ENCODE measurements at regions not wholly inside any gene's neighbourhood (a gene's known extent, or its start where the extent isn't known, plus 50 kb on each side); places are given as distances from the start of the nearest gene placed in this dataset.
A peak's percentile ranks its signal among the peaks of the same experiment; 100 is the strongest.
"Not testable (repeated sequence)": the region's sequence is repeated elsewhere in the genome, so short reads cannot be mapped to it uniquely, and the experiment has no call there.

DNA sequence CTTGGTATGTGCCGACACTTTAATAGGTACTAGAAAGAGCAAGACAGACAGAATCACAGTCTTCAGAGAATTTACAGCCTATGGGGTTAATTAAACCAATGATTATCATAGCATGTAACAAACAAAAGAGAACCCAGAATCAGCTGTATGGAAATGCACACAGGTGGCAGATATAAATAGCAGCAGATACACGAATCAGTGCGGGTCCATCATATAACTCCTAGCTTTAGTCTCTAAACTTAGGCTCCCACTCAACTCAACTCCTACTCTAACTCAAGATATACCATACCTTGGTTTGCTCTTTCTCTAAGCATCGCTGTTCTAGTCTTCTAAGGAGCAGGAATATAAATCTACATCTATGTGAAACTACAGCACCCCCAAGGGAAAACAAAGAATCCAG, 132.0 kb upstream of the NBPF26 start:
- ATAC-seq (ENCODE audit: low read depth); H4K91ac ChIP-seq (ENCODE audit: insufficient read depth, low read depth, low read length); H3K9me3 ChIP-seq (ENCODE audit: control insufficient read depth, insufficient read depth, low read length); H3K9ac ChIP-seq (ENCODE audit: low read depth, low read length); POLR2A ChIA-PET (ENCODE audit: unreplicated experiment); H4K8ac ChIP-seq (ENCODE audit: low read depth in 2 of 2, low read length in 2 of 2); H2BK20ac ChIP-seq (ENCODE audit: low read depth, low read length); BruUV-seq (replicated peaks); H4K5ac ChIP-seq (ENCODE audit: low read depth, low read length); H3K79me1 ChIP-seq (ENCODE audit: low read depth in 1 of 2, low read length in 2 of 2); H2BK5ac ChIP-seq (ENCODE audit: low read depth, low read length, poor library complexity, severe bottlenecking); H3K4me1 ChIP-seq (ENCODE audit: control insufficient read depth, insufficient read depth, low read length); H3K56ac ChIP-seq (ENCODE audit: extremely low read depth, insufficient read depth, low read length); H3K4me2 ChIP-seq (ENCODE audit: low read depth, low read length); H3K18ac ChIP-seq (ENCODE audit: low read depth, low read length); in situ Hi-C loops (cut with MboI; ENCODE audit: low sequenced_read_pairs); H3K4me3 ChIP-seq (ENCODE audit: insufficient read depth, low read depth, low read length); CTCF ChIA-PET; H4K20me1 ChIP-seq (ENCODE audit: insufficient read depth, low read length); H3K23ac ChIP-seq (ENCODE audit: low read depth, low read length); H3K36me3 ChIP-seq (ENCODE audit: control insufficient read depth, insufficient read depth, low read length); H3K27me3 ChIP-seq (ENCODE audit: control insufficient read depth, insufficient read depth, low read length); H2AK9ac ChIP-seq (replicated peaks; ENCODE audit: low read depth, low read length, poor library complexity); H3K4ac ChIP-seq (ENCODE audit: low read depth, low read length); H3K14ac ChIP-seq (replicated peaks; ENCODE audit: low read depth, low read length); H3K27ac ChIP-seq (ENCODE audit: insufficient read depth, low read length); H3K9me1 ChIP-seq (ENCODE audit: insufficient read depth, low read length); dilution Hi-C loops (cut with HindIII; ENCODE audit: low sequenced_read_pairs, unreplicated experiment); H2AK5ac ChIP-seq (ENCODE audit: low read depth, low read length); intact Hi-C loops (cut with micrococcal nuclease); H2BK120ac ChIP-seq (ENCODE audit: low read depth, low read length); DNase-seq; H2BK15ac ChIP-seq (ENCODE audit: low read depth, low read length); H2AFZ ChIP-seq (replicated peaks; ENCODE audit: low read length, poor library complexity): not testable (repeated sequence)
- WGBS, 2 experiments (ENCODE audit: extremely low coverage in 2 of 2, insufficient read length in 1 of 2), result no CpG with 5 or more reads among the region's 4 CpGs

DNA sequence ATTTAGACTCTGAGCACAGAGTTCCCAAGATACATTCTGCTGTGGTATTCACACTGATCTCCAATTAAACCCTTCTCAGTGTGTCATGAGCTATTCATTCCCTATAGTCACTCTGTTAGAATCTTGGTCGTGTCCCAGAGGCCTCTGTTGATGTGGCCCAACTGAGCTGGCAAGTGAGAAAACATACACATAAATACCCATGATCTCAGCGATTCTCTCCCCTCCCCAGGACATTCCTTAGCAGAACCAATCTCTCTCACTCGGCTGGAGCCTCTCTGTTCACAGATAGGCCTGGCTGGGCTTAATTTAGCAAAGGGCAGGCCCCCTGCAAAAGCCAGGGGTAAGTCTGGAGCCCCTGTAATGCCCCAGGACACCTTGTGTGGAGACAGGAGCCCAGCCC, 130.8 kb upstream of the NBPF26 start:
- H3K9me1 ChIP-seq (ENCODE audit: insufficient read depth, low read length); BruUV-seq (replicated peaks); H3K9me3 ChIP-seq (ENCODE audit: control insufficient read depth, insufficient read depth, low read length); POLR2A ChIA-PET (ENCODE audit: unreplicated experiment); H4K91ac ChIP-seq (ENCODE audit: insufficient read depth, low read depth, low read length); H4K5ac ChIP-seq (ENCODE audit: low read depth, low read length); H3K56ac ChIP-seq (ENCODE audit: extremely low read depth, insufficient read depth, low read length); H2AK5ac ChIP-seq (ENCODE audit: low read depth, low read length); H2AK9ac ChIP-seq (replicated peaks; ENCODE audit: low read depth, low read length, poor library complexity); H2BK5ac ChIP-seq (ENCODE audit: low read depth, low read length, poor library complexity, severe bottlenecking); H3K4ac ChIP-seq (ENCODE audit: low read depth, low read length); H4K20me1 ChIP-seq (ENCODE audit: insufficient read depth, low read length); intact Hi-C loops (cut with micrococcal nuclease); dilution Hi-C loops (cut with HindIII; ENCODE audit: low sequenced_read_pairs, unreplicated experiment); H3K4me2 ChIP-seq (ENCODE audit: low read depth, low read length); H2BK15ac ChIP-seq (ENCODE audit: low read depth, low read length); H3K36me3 ChIP-seq (ENCODE audit: control insufficient read depth, insufficient read depth, low read length); H3K14ac ChIP-seq (replicated peaks; ENCODE audit: low read depth, low read length); H3K4me1 ChIP-seq (ENCODE audit: control insufficient read depth, insufficient read depth, low read length); H3K9ac ChIP-seq (ENCODE audit: low read depth, low read length); DNase-seq; H3K27ac ChIP-seq (ENCODE audit: insufficient read depth, low read length); H3K23ac ChIP-seq (ENCODE audit: low read depth, low read length); H3K18ac ChIP-seq (ENCODE audit: low read depth, low read length); H3K27me3 ChIP-seq (ENCODE audit: control insufficient read depth, insufficient read depth, low read length); CTCF ChIA-PET; H2BK20ac ChIP-seq (ENCODE audit: low read depth, low read length); H2AFZ ChIP-seq (replicated peaks; ENCODE audit: low read length, poor library complexity); in situ Hi-C loops (cut with MboI; ENCODE audit: low sequenced_read_pairs); H3K4me3 ChIP-seq (ENCODE audit: insufficient read depth, low read depth, low read length); H4K8ac ChIP-seq (ENCODE audit: low read depth in 2 of 2, low read length in 2 of 2); H2BK120ac ChIP-seq (ENCODE audit: low read depth, low read length); H3K79me1 ChIP-seq (ENCODE audit: low read depth in 1 of 2, low read length in 2 of 2): not testable (repeated sequence)
- peak; percentile 92 for ATAC-seq (ENCODE audit: low read depth)
- no CpG with 5 or more reads among the region's 3 CpGs for WGBS, 2 experiments (ENCODE audit: extremely low coverage in 2 of 2, insufficient read length in 1 of 2)

Measured in IMR-90 (cell line).